Activated B cell treated with CpG ODN at 0.5 μM for 24 hours (primary cell): ENCODE measurements at regions not wholly inside any gene's neighbourhood (a gene's known extent, or its start where the extent isn't known, plus 50 kb on each side); places are given as distances from the start of the nearest gene placed in this dataset.
"Not testable (repeated sequence)": the region's sequence is repeated elsewhere in the genome, so short reads cannot be mapped to it uniquely, and the experiment has no call there.

ENCODE experiments used
- ATAC-seq: fragments of 200-7000 bp; cut with Tn5 transposase; one replicate; pipeline ENCODE4 v1.10.0; 2021; ENCODE audit warnings: low read depth, mild to moderate bottlenecking, moderate library complexity
- CTCF ChIA-PET: fragments of 350-600 bp; sonication (Branson Sonifier 250); formaldehyde crosslinking; loops from one replicate; lab custom pipeline; 2021; ENCODE audit warnings: antibody characterized with exemption; lab: Charles Lee
- POLR2A ChIA-PET: fragments of 350-600 bp; sonication (Branson Sonifier 250); formaldehyde crosslinking; loops from one replicate; lab custom pipeline; 2021; ENCODE audit warnings: antibody characterized with exemption; lab: Charles Lee
- DNase-seq: peaks from one replicate; pipeline ENCODE4 v3.0.0; 2022
- H3K27ac Mint-ChIP-seq: one replicate; pipeline ENCODE4 v1.8.0; 2020; ENCODE audit warnings: mixed read lengths
- H3K27me3 Mint-ChIP-seq: one replicate; pipeline ENCODE4 v1.8.0; 2021; ENCODE audit warnings: mixed read lengths
- H3K36me3 Mint-ChIP-seq: one replicate; pipeline ENCODE4 v1.8.0; 2021; ENCODE audit warnings: low read depth, mixed read lengths
- H3K4me1 Mint-ChIP-seq: one replicate; pipeline ENCODE4 v1.8.0; 2021; ENCODE audit warnings: mixed read lengths
- H3K4me3 Mint-ChIP-seq: one replicate; pipeline ENCODE4 v1.8.0; 2020; ENCODE audit warnings: mild to moderate bottlenecking, mixed read lengths
- H3K9me3 Mint-ChIP-seq: one replicate; pipeline ENCODE4 v1.8.0; 2020; ENCODE audit warnings: mixed read lengths
- intact Hi-C: fragments of 100-400 bp; cut with micrococcal nuclease; formaldehyde crosslinking; loops from one replicate; pipeline ENCODE4 v1.15.1; 2024
- TF ChIP-seq, protein P1 (sequence below): fragments of 200-600 bp; IDR thresholded peaks from one replicate; pipeline ENCODE4 v1.8.0; 2022; ENCODE audit warnings: antibody characterized with exemption, mild to moderate bottlenecking

DNA sequence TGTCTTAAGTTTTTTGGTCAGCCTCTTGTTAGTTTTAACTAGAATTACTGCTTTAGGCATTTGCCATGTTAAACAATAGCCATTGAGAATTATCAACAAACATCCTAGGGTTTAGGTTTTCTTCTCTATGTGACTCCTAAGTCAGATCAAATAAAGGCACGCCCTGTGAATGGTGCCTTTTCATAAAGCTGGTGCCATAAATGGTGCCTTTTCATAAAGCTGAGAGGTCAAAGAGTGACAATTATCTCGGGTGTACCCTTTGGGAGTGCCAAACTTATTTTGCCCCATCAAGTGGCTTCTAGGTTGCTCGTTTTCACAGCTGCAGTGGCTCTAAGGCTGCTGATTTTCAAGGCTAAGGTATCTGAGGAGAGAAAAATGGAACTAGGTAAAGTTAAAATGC lies 391.6 kb downstream of the DMRTA1 start:
- H3K4me3 Mint-ChIP-seq = no peak overlapping the region
- no peaks in the 10 kb centered on the region for H3K27me3 Mint-ChIP-seq
- DNase-seq (no peak), ATAC-seq (no peak)
- TF ChIP-seq, protein P1, sequence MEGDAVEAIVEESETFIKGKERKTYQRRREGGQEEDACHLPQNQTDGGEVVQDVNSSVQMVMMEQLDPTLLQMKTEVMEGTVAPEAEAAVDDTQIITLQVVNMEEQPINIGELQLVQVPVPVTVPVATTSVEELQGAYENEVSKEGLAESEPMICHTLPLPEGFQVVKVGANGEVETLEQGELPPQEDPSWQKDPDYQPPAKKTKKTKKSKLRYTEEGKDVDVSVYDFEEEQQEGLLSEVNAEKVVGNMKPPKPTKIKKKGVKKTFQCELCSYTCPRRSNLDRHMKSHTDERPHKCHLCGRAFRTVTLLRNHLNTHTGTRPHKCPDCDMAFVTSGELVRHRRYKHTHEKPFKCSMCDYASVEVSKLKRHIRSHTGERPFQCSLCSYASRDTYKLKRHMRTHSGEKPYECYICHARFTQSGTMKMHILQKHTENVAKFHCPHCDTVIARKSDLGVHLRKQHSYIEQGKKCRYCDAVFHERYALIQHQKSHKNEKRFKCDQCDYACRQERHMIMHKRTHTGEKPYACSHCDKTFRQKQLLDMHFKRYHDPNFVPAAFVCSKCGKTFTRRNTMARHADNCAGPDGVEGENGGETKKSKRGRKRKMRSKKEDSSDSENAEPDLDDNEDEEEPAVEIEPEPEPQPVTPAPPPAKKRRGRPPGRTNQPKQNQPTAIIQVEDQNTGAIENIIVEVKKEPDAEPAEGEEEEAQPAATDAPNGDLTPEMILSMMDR = no peak
- peaks cover 5% of the 10 kb centered on the region for H3K9me3 Mint-ChIP-seq
- CTCF ChIA-PET = no interaction called here
- no peaks in the 10 kb centered on the region for H3K36me3 Mint-ChIP-seq
- intact Hi-C loops = no loop called here
- POLR2A ChIA-PET = no interaction called here
- no peaks in the 10 kb centered on the region for H3K4me1 Mint-ChIP-seq
- H3K27ac Mint-ChIP-seq = no peak overlapping the region

DNA sequence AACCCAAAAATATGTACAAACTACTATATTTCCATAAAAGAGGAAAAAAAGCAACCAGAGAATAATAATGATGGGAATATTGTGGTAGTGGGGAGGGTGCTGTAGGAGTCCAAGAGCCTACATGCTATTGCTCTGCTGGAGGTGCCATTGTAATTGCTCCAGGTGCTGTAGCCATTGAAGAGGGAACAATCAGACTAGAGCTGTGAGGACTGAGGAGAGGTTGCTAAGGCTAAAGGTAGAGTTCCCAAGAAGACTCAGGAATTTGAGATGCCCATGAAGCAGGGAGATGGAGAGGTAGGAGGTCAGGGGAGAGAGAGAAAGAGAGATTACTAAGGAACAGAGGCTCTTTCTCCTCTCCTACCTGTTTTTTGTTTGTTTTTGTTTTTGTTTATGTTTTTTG lies 394.0 kb downstream of the DMRTA1 start:
- no peak overlapping the region for H3K27ac Mint-ChIP-seq
- CTCF ChIA-PET = no interaction called here
- peaks cover 16% of the 10 kb centered on the region for H3K9me3 Mint-ChIP-seq
- intact Hi-C loops = no loop called here
- H3K4me3 Mint-ChIP-seq = no peak overlapping the region
- no peaks in the 10 kb centered on the region for H3K4me1 Mint-ChIP-seq
- POLR2A ChIA-PET = no interaction called here
- TF ChIP-seq, protein P1 = no peak
- no peaks in the 10 kb centered on the region for H3K36me3 Mint-ChIP-seq
- ATAC-seq (no peak), DNase-seq (no peak)
- H3K27me3 Mint-ChIP-seq = no peaks in the 10 kb centered on the region

DNA sequence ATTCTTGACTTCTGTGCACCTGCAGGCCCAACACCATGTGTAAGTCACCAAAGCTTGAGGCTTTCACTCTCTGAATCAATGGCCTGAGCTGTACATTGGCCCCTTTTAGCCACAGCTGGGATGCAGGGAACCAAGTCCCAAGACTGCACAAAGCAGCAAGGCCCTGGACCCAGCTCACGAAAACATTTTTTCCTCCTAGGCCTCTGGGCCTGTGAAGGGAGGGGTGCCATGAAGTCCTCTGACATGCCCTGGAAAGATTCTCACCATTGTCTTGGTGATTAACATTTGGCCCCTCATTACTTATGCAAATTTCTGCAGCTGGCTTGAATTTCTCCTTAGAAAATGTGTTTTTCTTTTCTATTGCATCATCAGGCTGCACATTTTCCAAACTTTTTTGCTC lies 398.6 kb downstream of the DMRTA1 start:
- H3K4me3 Mint-ChIP-seq, intact Hi-C loops, CTCF ChIA-PET, DNase-seq, H3K4me1 Mint-ChIP-seq, ATAC-seq, POLR2A ChIA-PET, H3K27me3 Mint-ChIP-seq, H3K27ac Mint-ChIP-seq, H3K36me3 Mint-ChIP-seq: not testable (repeated sequence)
- peaks cover 25% of the 10 kb centered on the region for H3K9me3 Mint-ChIP-seq

- POLR2A ChIA-PET = no interaction called here
- Mint-ChIP-seq H3K36me3 (no peaks in the 10 kb centered on the region), H3K27me3 (no peaks in the 10 kb centered on the region), H3K9me3 (peaks cover 16% of the 10 kb centered on the region), H3K27ac (no peak overlapping the region), H3K4me1 (no peaks in the 10 kb centered on the region), H3K4me3 (no peak overlapping the region)
- DNase-seq (no peak), ATAC-seq (no peak)
- CTCF ChIA-PET = no interaction called here
- intact Hi-C loops = no loop called here
- TF ChIP-seq, protein P1 = no peak
Measured at GRCh38 chr9:22855980-22856379, 409.4 kb downstream of the DMRTA1 start.

GRCh38 chr9:22857316-22857715 lies 410.7 kb downstream of the DMRTA1 start:
- Mint-ChIP-seq H3K4me3 (no peak overlapping the region), H3K27me3 (no peaks in the 10 kb centered on the region), H3K27ac (no peak overlapping the region), H3K36me3 (no peaks in the 10 kb centered on the region), H3K4me1 (no peaks in the 10 kb centered on the region), H3K9me3 (peaks cover 16% of the 10 kb centered on the region)
- DNase-seq = no peak
- CTCF ChIA-PET = no interaction called here
- TF ChIP-seq, protein P1 = no peak
- POLR2A ChIA-PET = no interaction called here
- no peak for ATAC-seq
- intact Hi-C loops = no loop called here

GRCh38 chr9:22863106-22863505 lies 416.5 kb downstream of the DMRTA1 start:
- CTCF ChIA-PET = no interaction called here
- no peaks in the 10 kb centered on the region for H3K4me1 Mint-ChIP-seq

More at GRCh38 chr9:22863106-22863505, 416.5 kb downstream of the DMRTA1 start:
- ATAC-seq (no peak), DNase-seq (no peak)
- H3K9me3 Mint-ChIP-seq = peaks cover 26% of the 10 kb centered on the region
- TF ChIP-seq, protein P1 = no peak
- H3K27ac Mint-ChIP-seq = no peak overlapping the region
- POLR2A ChIA-PET = no interaction called here
- intact Hi-C loops = loop anchor here (10.0 kb wide), 1 partner anchor 58 kb away; no protein-coding TSS in a partner anchor
- H3K27me3 Mint-ChIP-seq = no peaks in the 10 kb centered on the region
- H3K36me3 Mint-ChIP-seq = no peaks in the 10 kb centered on the region
- no peak overlapping the region for H3K4me3 Mint-ChIP-seq
